ENCODE measurements at regions not wholly inside any gene's neighbourhood (a gene's known extent, or its start where the extent isn't known, plus 50 kb on each side); places are given as distances from the start of the nearest gene placed in this dataset.
"Not testable (repeated sequence)": the region's sequence is repeated elsewhere in the genome, so short reads cannot be mapped to it uniquely, and the experiment has no call there.

DNA sequence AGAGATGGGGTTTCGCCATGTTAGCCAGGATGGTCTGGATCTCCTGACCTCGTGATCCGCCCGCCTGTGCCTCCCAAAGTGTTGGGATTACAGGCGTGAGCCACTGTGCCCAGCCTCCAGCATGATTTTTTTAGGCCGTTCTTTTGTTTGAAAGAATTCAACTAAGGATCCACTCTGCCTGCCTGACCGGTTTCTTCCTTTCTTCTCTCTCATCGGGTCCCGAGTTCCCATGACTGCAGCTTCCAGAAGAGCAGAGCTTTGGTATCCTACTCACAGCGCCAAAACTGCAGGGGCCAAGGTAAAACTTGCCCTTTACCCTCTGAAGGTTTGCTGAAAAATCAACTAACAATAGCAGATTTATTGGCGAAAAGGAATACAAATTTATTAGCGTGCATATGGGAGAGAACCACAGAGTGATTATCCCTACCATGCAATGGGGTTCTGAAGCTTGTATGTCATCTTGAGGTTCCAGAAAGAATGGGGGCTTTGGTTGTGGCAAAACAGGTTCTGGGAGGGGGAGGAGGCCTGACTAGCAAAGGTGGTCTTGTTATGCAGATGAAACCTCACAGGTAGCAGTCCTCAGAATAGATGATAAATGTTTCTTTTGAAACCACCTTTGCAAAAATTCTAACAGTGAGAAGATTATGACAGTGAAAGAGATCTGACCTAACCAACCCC, 87.0 kb upstream of the MSH6 start:
- TF ChIP-seq, protein P1, sequence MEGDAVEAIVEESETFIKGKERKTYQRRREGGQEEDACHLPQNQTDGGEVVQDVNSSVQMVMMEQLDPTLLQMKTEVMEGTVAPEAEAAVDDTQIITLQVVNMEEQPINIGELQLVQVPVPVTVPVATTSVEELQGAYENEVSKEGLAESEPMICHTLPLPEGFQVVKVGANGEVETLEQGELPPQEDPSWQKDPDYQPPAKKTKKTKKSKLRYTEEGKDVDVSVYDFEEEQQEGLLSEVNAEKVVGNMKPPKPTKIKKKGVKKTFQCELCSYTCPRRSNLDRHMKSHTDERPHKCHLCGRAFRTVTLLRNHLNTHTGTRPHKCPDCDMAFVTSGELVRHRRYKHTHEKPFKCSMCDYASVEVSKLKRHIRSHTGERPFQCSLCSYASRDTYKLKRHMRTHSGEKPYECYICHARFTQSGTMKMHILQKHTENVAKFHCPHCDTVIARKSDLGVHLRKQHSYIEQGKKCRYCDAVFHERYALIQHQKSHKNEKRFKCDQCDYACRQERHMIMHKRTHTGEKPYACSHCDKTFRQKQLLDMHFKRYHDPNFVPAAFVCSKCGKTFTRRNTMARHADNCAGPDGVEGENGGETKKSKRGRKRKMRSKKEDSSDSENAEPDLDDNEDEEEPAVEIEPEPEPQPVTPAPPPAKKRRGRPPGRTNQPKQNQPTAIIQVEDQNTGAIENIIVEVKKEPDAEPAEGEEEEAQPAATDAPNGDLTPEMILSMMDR (IDR thresholded peaks at IDR 0.05; ENCODE audit: unreplicated experiment) = no peak
- H3K27me3 Mint-ChIP-seq = peaks cover 26% of the 10 kb centered on the region
- no peak for DNase-seq (ENCODE audit: low spot score, unreplicated experiment)
- no peak overlapping the region for H3K27ac Mint-ChIP-seq
- H3K9me3 Mint-ChIP-seq (ENCODE audit: low read depth) = no peaks in the 10 kb centered on the region
- no peaks in the 10 kb centered on the region for H3K36me3 Mint-ChIP-seq (ENCODE audit: insufficient read depth)
- no peak overlapping the region for H3K4me3 Mint-ChIP-seq (ENCODE audit: low read depth)
- H3K4me1 Mint-ChIP-seq (ENCODE audit: low read depth) = peaks cover 13% of the 10 kb centered on the region

DNA sequence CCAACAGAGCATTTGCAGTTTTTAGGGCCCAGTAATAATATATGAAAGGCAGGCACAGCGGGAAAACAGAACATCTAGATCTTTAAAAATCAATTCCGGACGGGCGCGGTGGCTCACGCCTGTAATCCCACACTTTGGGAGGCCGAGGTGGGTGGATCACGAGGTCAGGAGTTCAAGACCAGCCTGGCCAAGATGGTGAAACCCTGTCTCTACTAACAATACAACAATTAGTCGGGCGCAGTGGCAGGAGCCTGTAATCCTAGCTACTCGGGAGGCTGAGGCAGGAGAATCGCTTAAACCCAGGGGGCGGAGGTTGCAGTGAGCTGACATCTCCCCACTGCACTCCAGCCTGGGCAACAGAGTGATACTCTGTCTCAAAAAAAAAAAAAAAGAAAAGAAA, 88.5 kb upstream of the MSH6 start:
- DNase-seq (ENCODE audit: low spot score, unreplicated experiment); H3K27ac Mint-ChIP-seq; H3K4me3 Mint-ChIP-seq (ENCODE audit: low read depth); H3K36me3 Mint-ChIP-seq (ENCODE audit: insufficient read depth); H3K9me3 Mint-ChIP-seq (ENCODE audit: low read depth): not testable (repeated sequence)
- Mint-ChIP-seq H3K4me1 (ENCODE audit: low read depth) (peaks cover 13% of the 10 kb centered on the region), H3K27me3 (peaks cover 26% of the 10 kb centered on the region)

DNA sequence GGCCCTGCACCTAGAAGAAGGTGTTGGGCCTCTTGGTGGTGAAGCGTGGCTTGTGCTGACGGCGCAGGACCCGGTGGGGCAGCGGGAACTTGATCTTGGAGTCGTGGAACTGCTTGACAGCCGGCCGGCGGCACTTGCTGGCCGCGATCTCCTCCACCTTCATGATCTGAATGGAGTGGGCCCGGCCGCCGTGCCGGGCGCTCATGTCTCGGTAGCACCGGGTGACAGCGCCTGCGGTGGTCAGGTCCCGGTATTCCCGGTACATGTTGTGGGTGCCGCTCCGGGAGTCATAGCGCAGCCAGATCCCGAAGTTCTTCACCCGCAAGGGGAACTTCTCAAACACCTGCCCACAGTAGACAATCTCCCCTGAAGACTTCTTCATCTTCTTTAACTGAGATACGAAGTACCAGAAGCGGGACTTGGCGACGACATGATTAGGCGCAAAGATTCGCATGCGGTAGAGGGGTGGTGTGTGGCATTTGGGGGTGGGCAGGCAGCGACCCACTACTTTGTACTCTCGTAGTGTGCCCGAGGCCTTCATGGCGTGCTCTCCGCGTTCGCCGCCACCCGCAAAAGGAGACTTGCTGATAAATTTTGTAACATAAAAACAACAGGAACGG, 92.1 kb upstream of the MSH6 start:
- not testable (repeated sequence) for H3K4me3 Mint-ChIP-seq (ENCODE audit: low read depth); H3K9me3 Mint-ChIP-seq (ENCODE audit: low read depth); DNase-seq (ENCODE audit: low spot score, unreplicated experiment); H3K27me3 Mint-ChIP-seq; H3K4me1 Mint-ChIP-seq (ENCODE audit: low read depth); H3K36me3 Mint-ChIP-seq (ENCODE audit: insufficient read depth); H3K27ac Mint-ChIP-seq

DNA sequence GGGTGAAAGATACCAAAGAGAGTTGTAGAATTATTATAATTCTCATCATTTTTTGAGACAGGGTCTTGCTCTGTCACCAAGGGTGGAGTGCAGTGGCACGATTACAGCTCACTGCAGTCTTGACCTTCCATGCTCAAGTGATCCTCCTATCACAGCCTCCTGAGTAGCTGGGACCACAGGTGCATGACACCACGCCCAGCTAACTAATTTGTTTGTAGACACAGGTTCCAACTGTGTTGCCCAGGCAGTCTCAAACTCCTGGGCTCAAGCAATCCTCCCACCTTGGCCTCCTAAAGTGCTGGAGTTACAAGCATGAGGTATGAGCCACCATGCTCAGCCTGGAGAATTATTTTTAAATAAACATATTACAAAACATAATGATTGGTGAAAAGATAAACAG, 92.8 kb upstream of the MSH6 start:
- no peaks in the 10 kb centered on the region for H3K36me3 Mint-ChIP-seq (ENCODE audit: insufficient read depth)
- H3K9me3 Mint-ChIP-seq (ENCODE audit: low read depth) = peaks cover 5% of the 10 kb centered on the region
- DNase-seq (ENCODE audit: low spot score, unreplicated experiment) = no peak
- TF ChIP-seq, protein P1 (IDR thresholded peaks at IDR 0.05; ENCODE audit: unreplicated experiment) = no peak
- H3K4me3 Mint-ChIP-seq (ENCODE audit: low read depth) = no peak overlapping the region
- H3K4me1 Mint-ChIP-seq (ENCODE audit: low read depth) = no peaks in the 10 kb centered on the region
- H3K27me3 Mint-ChIP-seq = no peaks in the 10 kb centered on the region
- no peak overlapping the region for H3K27ac Mint-ChIP-seq

DNA sequence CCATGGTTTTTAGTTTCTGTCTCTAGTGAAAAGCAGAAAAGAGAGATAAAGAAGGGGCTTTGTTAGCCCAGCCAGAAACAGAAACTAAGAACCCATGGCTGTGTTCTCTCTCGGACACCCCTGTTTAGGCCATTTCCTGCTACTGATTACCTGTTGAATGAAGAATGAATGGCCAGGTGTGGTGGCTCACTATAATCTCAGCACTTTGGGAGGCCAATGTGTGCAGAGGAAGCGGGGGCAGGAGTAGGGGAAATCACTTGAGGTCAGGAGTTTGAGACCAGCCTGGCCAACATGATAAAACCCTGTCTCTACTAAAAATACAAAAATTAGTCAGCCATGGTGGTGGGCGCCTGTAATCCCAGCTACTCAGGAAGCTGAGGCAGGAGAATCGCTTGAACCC, 93.8 kb upstream of the MSH6 start:
- H3K9me3 Mint-ChIP-seq (ENCODE audit: low read depth); H3K4me1 Mint-ChIP-seq (ENCODE audit: low read depth); H3K4me3 Mint-ChIP-seq (ENCODE audit: low read depth); H3K27me3 Mint-ChIP-seq; H3K27ac Mint-ChIP-seq; H3K36me3 Mint-ChIP-seq (ENCODE audit: insufficient read depth); DNase-seq (ENCODE audit: low spot score, unreplicated experiment): not testable (repeated sequence)

DNA sequence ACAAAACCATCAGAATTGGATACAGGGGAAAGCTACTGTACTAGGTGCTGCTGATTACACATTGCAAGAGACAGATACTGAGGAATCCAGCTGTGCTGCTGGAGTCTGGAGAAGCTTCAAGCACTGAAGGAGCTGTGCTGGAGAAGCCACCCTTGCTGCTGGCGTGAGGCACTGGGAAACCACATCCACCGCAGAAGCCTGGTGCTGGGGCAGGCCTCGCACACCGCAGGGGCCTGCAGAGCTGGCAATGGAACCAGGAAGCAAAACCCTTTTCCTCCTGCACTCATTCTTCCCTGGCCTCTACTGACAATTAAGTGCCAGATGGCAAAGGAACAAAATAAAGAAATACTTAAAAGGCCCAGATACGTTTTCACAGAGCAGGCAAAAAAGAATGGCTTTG, 94.4 kb upstream of the MSH6 start:
- TF ChIP-seq, protein P1 (IDR thresholded peaks at IDR 0.05; ENCODE audit: unreplicated experiment) = no peak
- no peaks in the 10 kb centered on the region for H3K4me1 Mint-ChIP-seq (ENCODE audit: low read depth)
- H3K4me3 Mint-ChIP-seq (ENCODE audit: low read depth) = no peak overlapping the region
- no peaks in the 10 kb centered on the region for H3K36me3 Mint-ChIP-seq (ENCODE audit: insufficient read depth)
- peaks cover 5% of the 10 kb centered on the region for H3K9me3 Mint-ChIP-seq (ENCODE audit: low read depth)
- DNase-seq (ENCODE audit: low spot score, unreplicated experiment) = no peak
- H3K27me3 Mint-ChIP-seq = no peaks in the 10 kb centered on the region
- H3K27ac Mint-ChIP-seq = no peak overlapping the region

DNA sequence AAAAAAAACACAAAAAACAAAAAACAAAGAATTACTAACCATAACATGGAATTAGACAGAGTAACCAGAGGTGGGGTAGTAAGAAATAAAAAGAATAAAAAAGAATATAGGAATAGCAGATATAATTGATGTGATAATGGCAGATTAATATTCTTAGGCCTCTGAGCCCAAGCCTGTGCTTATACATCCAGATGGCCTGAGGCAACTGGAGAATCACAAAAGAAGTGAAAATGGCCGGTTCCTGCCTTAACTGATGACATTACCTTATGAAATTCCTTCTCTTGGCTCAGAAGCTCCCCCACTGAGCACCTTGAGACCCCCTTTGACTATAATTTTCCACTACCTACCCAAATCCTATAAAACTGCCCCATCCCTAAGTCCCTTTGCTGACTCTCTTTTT, 95.1 kb upstream of the MSH6 start:
- Mint-ChIP-seq H3K4me3 (ENCODE audit: low read depth) (no peak overlapping the region), H3K27me3 (no peaks in the 10 kb centered on the region), H3K36me3 (ENCODE audit: insufficient read depth) (no peaks in the 10 kb centered on the region), H3K27ac (no peak overlapping the region), H3K9me3 (ENCODE audit: low read depth) (peaks cover 5% of the 10 kb centered on the region), H3K4me1 (ENCODE audit: low read depth) (no peaks in the 10 kb centered on the region)
- no peak for DNase-seq (ENCODE audit: low spot score, unreplicated experiment)
- TF ChIP-seq, protein P1 (IDR thresholded peaks at IDR 0.05; ENCODE audit: unreplicated experiment) = no peak
